Gastrocnemius medialis (tissue), 4 donors: ENCODE measurements at regions not wholly inside any gene's neighbourhood (a gene's known extent, or its start where the extent isn't known, plus 50 kb on each side); places are given as distances from the start of the nearest gene placed in this dataset.

Experiments
- CTCF ChIP-seq, 5 experiments: fragments of 450-650 bp in 3 of 5; fragments of 200-600 bp in 2 of 5; sonication (generic) in 2 of 5; IDR thresholded peaks in 4 of 5; conservative IDR thresholded peaks in 1 of 5; 1 replicate in 4 of 5; 2 replicates in 1 of 5; pipeline ENCODE4 v1.5.1; 2016 to 2019; ENCODE audit warnings: antibody characterized with exemption in 5 of 5, mild to moderate bottlenecking in 3 of 5, moderate library complexity in 3 of 5
- POLR2A ChIP-seq, 2 donors: fragments of 450-650 bp; IDR thresholded peaks; one replicate each; pipeline ENCODE4 v1.6.1; 2017; ENCODE audit warnings: antibody characterized with exemption in 2 of 2, mild to moderate bottlenecking in 2 of 2, moderate library complexity in 2 of 2

GRCh38 chr21:38929142-38929541 is 123.4 kb downstream of the ETS2 start:
- TF ChIP-seq CTCF (IDR thresholded peaks at IDR 0.05 in 4 of 5, conservative IDR thresholded peaks at IDR 0.05 in 1 of 5): no peak
- TF ChIP-seq POLR2A (IDR thresholded peaks at IDR 0.05): no peak
